OCI-LY3 (cell line): ENCODE measurements at regions not wholly inside any gene's neighbourhood (a gene's known extent, or its start where the extent isn't known, plus 50 kb on each side); places are given as distances from the start of the nearest gene placed in this dataset.
A peak's percentile ranks its signal among the peaks of the same experiment; 100 is the strongest.

Experiments
- H2AFZ ChIP-seq: fragments of 200-600, 300-600 bp; shearing (Covaris generic); 2 replicates; pipeline ENCODE4 v1.6.0; 2014; ENCODE audit warnings: antibody characterized with exemption, low read depth, low read length
- H3K27ac ChIP-seq: fragments of 200-600, 300-600 bp; sonication (generic); 2 replicates; pipeline ENCODE4 v1.5.1; 2014; ENCODE audit warnings: mild to moderate bottlenecking, low read length, moderate library complexity, mixed read lengths
- H3K27me3 ChIP-seq: fragments of 200-600, 300-600 bp; sonication (generic); 2 replicates; pipeline ENCODE4 v1.6.1; 2014; ENCODE audit warnings: low read depth, low read length, mixed read lengths
- H3K36me3 ChIP-seq: fragments of 200-600, 300-600 bp; sonication (generic); replicated peaks from 2 replicates; pipeline ENCODE3; 2014; ENCODE audit warnings: low read depth, low read length, mixed read lengths
- H3K4me1 ChIP-seq: fragments of 300-600, 200-600 bp; sonication (generic); 2 replicates; pipeline ENCODE4 v1.6.1; 2014; ENCODE audit warnings: low read length, mixed read lengths
- H3K4me2 ChIP-seq: fragments of 200-600, 300-600 bp; sonication (generic); 2 replicates; pipeline ENCODE4 v1.6.1; 2014; ENCODE audit warnings: low read length, mixed read lengths
- H3K4me3 ChIP-seq: fragments of 300-600, 200-600 bp; sonication (generic); 2 replicates; pipeline ENCODE4 v1.5.1; 2014; ENCODE audit warnings: antibody characterized with exemption, mild to moderate bottlenecking, low read length, moderate library complexity
- H3K79me2 ChIP-seq: fragments of 300-600, 200-600 bp; shearing (Covaris generic); 2 replicates; pipeline ENCODE4 v1.6.1; 2014; ENCODE audit warnings: mild to moderate bottlenecking, low read length, mixed read lengths
- H3K9ac ChIP-seq: fragments of 300-600, 200-600 bp; shearing (Covaris generic); 2 replicates; pipeline ENCODE4 v1.6.0; 2014; ENCODE audit warnings: mild to moderate bottlenecking, low read length, moderate library complexity
- H3K9me3 ChIP-seq: fragments of 200-600, 300-600 bp; shearing (Covaris generic); 2 replicates; pipeline ENCODE4 v1.6.1; 2014; ENCODE audit warnings: low read length, mixed read lengths; ENCODE audit not compliant: insufficient read depth
- H4K20me1 ChIP-seq: fragments of 200-600, 300-600 bp; sonication (generic); 2 replicates; pipeline ENCODE4 v1.6.1; 2016; ENCODE audit warnings: low read length, mixed read lengths; ENCODE audit not compliant: insufficient read depth
- EZH2phosphoT487 ChIP-seq: fragments of 200-600 bp; shearing (Covaris generic); IDR thresholded peaks from 2 replicates; pipeline ENCODE4 v1.6.1; 2018; ENCODE audit warnings: antibody characterized with exemption, mixed run types, low read depth
- TF ChIP-seq, protein P1 (sequence below): fragments of 200-600, 300-600 bp; sonication (generic); IDR thresholded peaks from 2 replicates; pipeline ENCODE4 v1.5.1; 2014; ENCODE audit warnings: antibody characterized with exemption, low read length, low read depth

DNA sequence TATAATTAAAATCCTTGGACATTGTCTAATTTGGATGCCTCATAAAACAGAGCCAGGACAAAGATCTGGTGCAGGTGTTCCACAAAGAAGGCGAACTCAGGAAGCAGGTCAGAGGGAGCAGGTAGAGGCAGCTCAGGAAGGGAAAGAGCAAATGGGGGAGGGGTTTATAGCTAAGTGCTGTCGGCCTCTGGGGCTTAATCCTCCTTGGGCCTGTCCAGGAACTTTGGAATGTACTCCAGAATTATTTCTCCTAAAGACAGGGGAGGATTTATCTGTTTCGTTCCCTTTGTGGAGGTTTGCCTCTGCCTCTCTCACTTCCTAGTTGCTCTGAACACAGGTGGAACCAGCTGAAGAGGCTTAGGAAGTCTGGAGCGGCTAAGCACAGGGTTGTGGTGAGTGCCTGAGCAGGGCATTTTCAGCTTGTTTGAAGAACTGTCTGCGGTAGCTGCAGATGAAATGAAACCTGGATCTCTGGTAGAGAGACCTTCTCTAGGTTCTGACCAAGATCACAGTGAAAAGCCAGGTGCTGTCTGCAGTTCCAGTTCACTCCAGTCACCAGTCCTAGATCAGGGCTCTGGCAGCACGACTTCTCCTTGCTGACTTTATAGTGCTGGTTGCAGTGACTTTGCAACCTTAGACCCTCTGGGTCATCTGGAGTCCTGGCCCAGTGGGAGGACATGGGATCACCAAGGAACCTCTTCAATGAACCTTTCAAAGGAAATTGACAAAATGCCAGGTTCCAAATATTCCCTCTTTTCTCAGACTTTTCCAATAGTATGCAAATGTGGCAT is 519.2 kb downstream of the PCDH10 start:
- H3K27ac ChIP-seq = no peak overlapping the region
- peak overlapping the region; percentile 32 for H3K4me2 ChIP-seq
- H2AFZ ChIP-seq = peak overlapping the region; percentile 54
- no peaks in the 10 kb centered on the region for H4K20me1 ChIP-seq
- no peaks in the 10 kb centered on the region for H3K79me2 ChIP-seq
- no peak overlapping the region for H3K9ac ChIP-seq
- no peaks in the 10 kb centered on the region for H3K4me1 ChIP-seq
- H3K36me3 ChIP-seq = no peaks in the 10 kb centered on the region
- no peaks in the 10 kb centered on the region for H3K9me3 ChIP-seq
- 0 out of 2 replicates have a peak overlapping the region, but pooled peaks have one; percentile 3 for H3K4me3 ChIP-seq
- no peaks in the 10 kb centered on the region for H3K27me3 ChIP-seq
- TF ChIP-seq EZH2phosphoT487 = no peak
- TF ChIP-seq, protein P1, sequence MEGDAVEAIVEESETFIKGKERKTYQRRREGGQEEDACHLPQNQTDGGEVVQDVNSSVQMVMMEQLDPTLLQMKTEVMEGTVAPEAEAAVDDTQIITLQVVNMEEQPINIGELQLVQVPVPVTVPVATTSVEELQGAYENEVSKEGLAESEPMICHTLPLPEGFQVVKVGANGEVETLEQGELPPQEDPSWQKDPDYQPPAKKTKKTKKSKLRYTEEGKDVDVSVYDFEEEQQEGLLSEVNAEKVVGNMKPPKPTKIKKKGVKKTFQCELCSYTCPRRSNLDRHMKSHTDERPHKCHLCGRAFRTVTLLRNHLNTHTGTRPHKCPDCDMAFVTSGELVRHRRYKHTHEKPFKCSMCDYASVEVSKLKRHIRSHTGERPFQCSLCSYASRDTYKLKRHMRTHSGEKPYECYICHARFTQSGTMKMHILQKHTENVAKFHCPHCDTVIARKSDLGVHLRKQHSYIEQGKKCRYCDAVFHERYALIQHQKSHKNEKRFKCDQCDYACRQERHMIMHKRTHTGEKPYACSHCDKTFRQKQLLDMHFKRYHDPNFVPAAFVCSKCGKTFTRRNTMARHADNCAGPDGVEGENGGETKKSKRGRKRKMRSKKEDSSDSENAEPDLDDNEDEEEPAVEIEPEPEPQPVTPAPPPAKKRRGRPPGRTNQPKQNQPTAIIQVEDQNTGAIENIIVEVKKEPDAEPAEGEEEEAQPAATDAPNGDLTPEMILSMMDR = no peak

DNA sequence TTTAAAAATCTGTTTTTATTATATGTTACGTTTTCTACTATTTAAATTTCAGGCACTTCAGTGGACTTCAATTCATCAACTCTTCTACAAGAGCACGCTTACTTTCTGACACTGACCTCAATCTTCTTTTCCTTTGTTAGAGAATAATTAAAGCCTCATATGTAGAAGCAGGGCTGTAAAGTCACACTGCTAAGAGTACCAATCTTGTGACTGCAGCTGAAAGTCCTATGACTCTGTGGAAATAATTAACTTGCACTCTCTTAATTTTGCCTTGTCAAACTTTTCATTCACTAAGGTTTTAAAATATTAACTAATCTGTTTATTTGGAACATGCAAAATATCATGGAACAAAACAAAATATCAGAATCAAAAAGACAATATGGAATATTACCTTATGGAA is 498.1 kb downstream of the PCDH10 start:
- no peaks in the 10 kb centered on the region for H3K4me1 ChIP-seq
- H3K79me2 ChIP-seq = no peaks in the 10 kb centered on the region
- H3K27ac ChIP-seq = no peak overlapping the region
- H3K4me2 ChIP-seq = no peak overlapping the region
- H3K27me3 ChIP-seq = no peaks in the 10 kb centered on the region
- H3K4me3 ChIP-seq = no peak overlapping the region
- H3K9me3 ChIP-seq = no peaks in the 10 kb centered on the region
- TF ChIP-seq, protein P1 = no peak
- no peak for TF ChIP-seq EZH2phosphoT487
- H2AFZ ChIP-seq = no peak overlapping the region
- H4K20me1 ChIP-seq = no peaks in the 10 kb centered on the region
- no peak overlapping the region for H3K9ac ChIP-seq
- H3K36me3 ChIP-seq = no peaks in the 10 kb centered on the region

DNA sequence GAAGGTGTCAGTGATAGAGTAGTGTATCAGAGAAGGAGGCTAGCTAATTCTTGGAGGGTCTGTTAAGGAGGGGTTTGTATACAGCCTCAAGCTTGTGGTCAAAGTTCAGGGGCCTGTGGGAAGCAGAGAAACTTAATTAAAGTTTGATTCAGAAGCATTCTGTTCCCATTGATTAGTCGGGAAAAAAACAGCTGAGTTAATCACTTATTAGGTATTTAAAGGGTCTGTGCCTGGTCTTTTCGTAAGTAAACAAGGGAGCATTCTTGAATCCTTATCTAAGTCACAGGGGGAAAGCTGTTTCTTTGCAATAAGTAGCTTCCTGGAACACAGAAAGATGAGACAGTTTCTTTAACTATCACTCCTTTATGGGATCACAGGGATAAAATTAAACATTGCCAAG is 492.1 kb downstream of the PCDH10 start:
- Histone ChIP-seq H3K4me1 (no peaks in the 10 kb centered on the region), H3K4me3 (no peak overlapping the region), H3K36me3 (no peaks in the 10 kb centered on the region), H3K27me3 (no peaks in the 10 kb centered on the region), H3K9ac (no peak overlapping the region), H3K27ac (no peak overlapping the region), H2AFZ (peak overlapping the region; percentile 58; the same call in 1 of the 2 replicates), H3K9me3 (no peaks in the 10 kb centered on the region), H3K79me2 (no peaks in the 10 kb centered on the region), H3K4me2 (no peak overlapping the region), H4K20me1 (no peaks in the 10 kb centered on the region)
- TF ChIP-seq, protein P1 = no peak
- TF ChIP-seq EZH2phosphoT487 = no peak

DNA sequence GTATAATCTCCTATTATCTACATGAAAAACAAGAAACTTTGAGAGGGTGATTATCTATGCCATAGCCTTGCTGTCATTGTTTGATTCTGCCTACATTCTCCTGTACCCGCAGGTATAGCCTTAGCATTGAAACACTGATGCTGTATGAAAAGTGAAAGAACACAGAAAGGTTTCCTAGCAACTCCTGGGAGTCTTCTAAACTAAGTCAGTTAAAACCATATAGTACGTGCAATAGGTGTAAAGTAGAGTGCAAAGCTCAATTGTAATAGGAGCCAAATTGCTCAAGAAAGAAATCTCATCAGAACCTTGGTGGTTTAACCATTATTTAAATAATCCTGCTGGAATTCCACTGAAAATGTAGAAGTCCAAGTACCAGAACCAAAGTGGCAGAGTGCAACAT is 489.7 kb downstream of the PCDH10 start:
- Histone ChIP-seq H3K9me3 (no peaks in the 10 kb centered on the region), H3K4me1 (no peaks in the 10 kb centered on the region), H3K36me3 (no peaks in the 10 kb centered on the region), H3K4me2 (no peak overlapping the region; the same call in 1 of the 2 replicates), H2AFZ (0 out of 2 replicates have a peak overlapping the region, but pooled peaks have one; percentile 6), H4K20me1 (no peaks in the 10 kb centered on the region), H3K9ac (no peak overlapping the region), H3K79me2 (no peaks in the 10 kb centered on the region), H3K4me3 (no peak overlapping the region), H3K27me3 (no peaks in the 10 kb centered on the region), H3K27ac (no peak overlapping the region)
- TF ChIP-seq, protein P1 = no peak
- no peak for TF ChIP-seq EZH2phosphoT487
